SJCRH30 (cell line): ENCODE measurements at regions not wholly inside any gene's neighbourhood (a gene's known extent, or its start where the extent isn't known, plus 50 kb on each side); places are given as distances from the start of the nearest gene placed in this dataset.
"Not testable (repeated sequence)": the region's sequence is repeated elsewhere in the genome, so short reads cannot be mapped to it uniquely, and the experiment has no call there.

Experiments
- DNase-seq, 2 experiments: peaks; one replicate each; pipeline ENCODE4 v3.0.0-alpha.2; 2015 to 2020
- H3K27ac ChIP-seq: fragments of 250-450 bp; sonication (Bioruptor Pico); 2 replicates; pipeline ENCODE4 v1.5.1; 2020; ENCODE audit warnings: mild to moderate bottlenecking, moderate library complexity
- H3K27me3 ChIP-seq: fragments of 250-450 bp; sonication (Bioruptor Pico); 2 replicates; pipeline ENCODE4 v1.5.1; 2020; ENCODE audit warnings: mild to moderate bottlenecking, moderate library complexity
- H3K36me3 ChIP-seq: fragments of 250-450 bp; sonication (Bioruptor Pico); 2 replicates; pipeline ENCODE4 v1.5.1; 2020; ENCODE audit warnings: mild to moderate bottlenecking, moderate library complexity
- H3K4me1 ChIP-seq: fragments of 250-450 bp; sonication (Bioruptor Pico); 2 replicates; pipeline ENCODE4 v1.5.1; 2020; ENCODE audit warnings: mild to moderate bottlenecking, moderate library complexity
- H3K4me3 ChIP-seq: fragments of 250-450 bp; sonication (Bioruptor Pico); 2 replicates; pipeline ENCODE4 v1.5.1; 2020; ENCODE audit warnings: mild to moderate bottlenecking, moderate library complexity
- H3K9me3 ChIP-seq: fragments of 250-450 bp; sonication (Bioruptor Pico); replicated peaks from 2 replicates; pipeline ENCODE4 v1.5.1; 2020; ENCODE audit warnings: mild to moderate bottlenecking, moderate library complexity

- not testable (repeated sequence) for H3K27ac ChIP-seq, H3K36me3 ChIP-seq, DNase-seq, H3K4me1 ChIP-seq, H3K9me3 ChIP-seq, H3K27me3 ChIP-seq, H3K4me3 ChIP-seq
These were observed 269.9 kb downstream of the CNTNAP3 start for GRCh38 chr9:39018107-39018506.

- H3K27ac ChIP-seq, H3K36me3 ChIP-seq, H3K27me3 ChIP-seq, H3K9me3 ChIP-seq, DNase-seq, H3K4me1 ChIP-seq, H3K4me3 ChIP-seq: not testable (repeated sequence)
These were observed 272.8 kb downstream of the CNTNAP3 start for GRCh38 chr9:39015178-39015577.

DNA sequence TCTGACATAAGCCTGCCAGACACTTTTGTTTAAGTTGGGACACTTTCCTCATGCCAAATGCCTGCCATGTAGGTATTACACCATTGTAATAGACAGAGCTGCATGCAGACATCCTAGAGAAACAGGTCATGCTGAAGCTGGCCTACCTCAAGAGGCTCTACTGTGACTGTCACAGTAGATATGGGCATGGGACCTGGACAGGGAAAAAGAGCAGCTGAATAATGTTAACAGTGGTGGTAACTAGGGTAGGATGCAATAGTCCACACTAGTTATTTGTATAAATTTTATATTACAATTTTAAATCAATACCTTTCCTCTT, 273.2 kb downstream of the CNTNAP3 start:
- H3K36me3 ChIP-seq, H3K9me3 ChIP-seq, H3K27ac ChIP-seq, H3K27me3 ChIP-seq, H3K4me3 ChIP-seq, H3K4me1 ChIP-seq, DNase-seq: not testable (repeated sequence)

DNA sequence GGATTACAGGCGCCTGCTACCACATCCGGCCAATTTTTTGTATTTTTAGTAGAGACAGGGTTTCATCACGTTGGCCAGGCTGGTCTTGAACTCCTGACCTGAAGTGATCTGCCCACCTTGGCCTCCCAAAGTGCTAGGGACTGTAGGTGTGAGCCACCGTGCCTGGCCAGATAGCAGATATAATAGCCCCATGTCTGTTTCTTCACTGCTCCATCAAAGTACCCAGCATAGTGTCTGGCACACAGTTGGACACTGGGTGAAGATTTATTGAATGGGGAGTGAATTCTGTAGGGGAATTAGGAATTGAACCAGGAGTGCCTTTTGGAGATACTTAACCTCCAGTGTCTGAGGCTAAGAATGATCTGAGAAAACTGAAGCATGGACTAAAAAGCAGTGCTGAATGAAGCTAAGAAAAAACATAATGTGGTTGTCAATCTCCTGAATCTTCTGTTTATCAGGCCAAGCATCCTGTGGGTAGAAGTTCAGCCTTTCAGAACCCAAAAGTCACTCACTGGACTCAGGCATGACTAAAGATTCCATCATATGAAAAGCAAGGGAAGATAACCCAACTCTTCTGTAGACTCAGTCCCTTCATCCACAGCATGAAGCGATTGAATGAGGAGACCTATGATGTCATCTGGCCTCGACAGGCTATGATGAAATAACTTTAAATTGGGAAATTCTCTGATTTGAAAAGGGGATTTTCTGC, 273.7 kb downstream of the CNTNAP3 start:
- H3K4me1 ChIP-seq, H3K9me3 ChIP-seq, H3K27ac ChIP-seq, H3K27me3 ChIP-seq, DNase-seq, H3K4me3 ChIP-seq, H3K36me3 ChIP-seq: not testable (repeated sequence)

DNA sequence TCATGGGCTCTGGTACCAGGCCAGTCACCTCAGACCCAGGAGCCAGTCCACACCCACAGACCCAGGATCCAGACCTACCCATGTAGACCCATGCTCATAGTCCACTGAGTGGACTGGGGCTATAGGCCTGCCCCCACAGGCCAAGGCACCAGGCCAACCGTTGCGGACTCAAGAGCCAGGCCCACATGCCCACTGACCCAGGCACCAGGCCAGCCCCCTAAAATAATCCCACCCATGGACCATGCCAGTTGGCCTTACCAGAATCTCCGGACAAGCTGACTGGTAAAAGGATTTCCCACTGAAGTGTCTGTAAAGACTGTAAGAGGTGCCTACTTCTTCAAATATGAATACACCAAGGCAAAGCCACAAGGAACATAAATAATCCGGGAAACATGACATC, 278.2 kb downstream of the CNTNAP3 start:
- H3K4me3 ChIP-seq, H3K27ac ChIP-seq, H3K4me1 ChIP-seq, H3K9me3 ChIP-seq, H3K36me3 ChIP-seq, H3K27me3 ChIP-seq, DNase-seq: not testable (repeated sequence)

GRCh38 chr9:39009343-39009742, 278.6 kb downstream of the CNTNAP3 start:
- not testable (repeated sequence) for H3K27ac ChIP-seq, H3K9me3 ChIP-seq, H3K36me3 ChIP-seq, H3K4me3 ChIP-seq, H3K27me3 ChIP-seq, H3K4me1 ChIP-seq, DNase-seq

- not testable (repeated sequence) for H3K9me3 ChIP-seq, H3K27ac ChIP-seq, H3K36me3 ChIP-seq, H3K27me3 ChIP-seq, DNase-seq, H3K4me3 ChIP-seq, H3K4me1 ChIP-seq
These were observed 279.1 kb downstream of the CNTNAP3 start for GRCh38 chr9:39008907-39009306.

GRCh38 chr9:39005736-39006135, 282.2 kb downstream of the CNTNAP3 start:
- H3K27me3 ChIP-seq, H3K36me3 ChIP-seq, H3K4me1 ChIP-seq, H3K27ac ChIP-seq, DNase-seq, H3K9me3 ChIP-seq, H3K4me3 ChIP-seq: not testable (repeated sequence)

DNA sequence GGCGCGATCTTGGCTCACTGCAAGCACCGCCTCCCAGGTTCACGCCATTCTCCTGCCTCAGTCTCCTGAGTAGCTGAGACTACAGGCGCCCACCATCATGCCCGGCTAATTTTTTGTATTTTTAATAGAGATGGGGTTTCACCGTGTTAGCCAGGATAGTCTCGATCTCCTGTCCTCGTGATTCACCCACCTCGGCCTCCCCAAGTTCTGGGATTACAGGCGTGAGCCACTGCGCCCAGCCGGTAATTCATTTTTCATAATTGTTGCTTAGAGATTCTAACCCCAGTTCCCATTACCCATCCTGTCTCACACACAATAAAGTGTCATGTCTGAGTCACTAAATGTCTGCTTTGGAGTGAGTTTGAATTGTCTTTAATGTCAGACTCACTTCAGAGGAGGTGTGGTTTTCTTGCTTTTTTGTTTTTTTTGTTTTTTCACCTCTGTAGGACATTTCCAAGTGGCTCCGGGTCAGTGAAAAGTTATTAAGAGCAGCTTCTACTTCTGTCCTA, 281.2 kb upstream of the FAM240B start:
- not testable (repeated sequence) for H3K27ac ChIP-seq, H3K27me3 ChIP-seq, H3K4me1 ChIP-seq, H3K4me3 ChIP-seq, H3K36me3 ChIP-seq, H3K9me3 ChIP-seq, DNase-seq

DNA sequence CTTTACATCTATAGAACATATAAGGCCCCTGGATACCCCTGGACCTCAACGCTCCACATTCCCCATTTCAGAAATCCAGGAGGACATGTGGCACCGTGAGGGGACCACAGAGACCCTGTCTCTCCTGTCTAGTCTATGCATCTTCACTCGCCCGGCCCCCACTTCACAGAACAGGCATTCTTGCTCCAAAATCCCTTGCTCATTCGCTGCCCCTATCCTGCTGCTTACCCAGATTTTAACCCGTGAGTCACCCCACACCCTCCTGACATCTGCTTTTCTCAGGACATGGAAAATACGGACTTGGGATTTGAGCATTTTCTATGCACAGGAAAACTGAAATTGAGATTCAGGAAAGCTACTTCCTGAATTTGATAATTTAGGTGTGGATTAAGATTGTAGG, 279.3 kb upstream of the FAM240B start:
- H3K4me1 ChIP-seq, H3K36me3 ChIP-seq, H3K27me3 ChIP-seq, H3K9me3 ChIP-seq, H3K4me3 ChIP-seq, DNase-seq, H3K27ac ChIP-seq: not testable (repeated sequence)

DNA sequence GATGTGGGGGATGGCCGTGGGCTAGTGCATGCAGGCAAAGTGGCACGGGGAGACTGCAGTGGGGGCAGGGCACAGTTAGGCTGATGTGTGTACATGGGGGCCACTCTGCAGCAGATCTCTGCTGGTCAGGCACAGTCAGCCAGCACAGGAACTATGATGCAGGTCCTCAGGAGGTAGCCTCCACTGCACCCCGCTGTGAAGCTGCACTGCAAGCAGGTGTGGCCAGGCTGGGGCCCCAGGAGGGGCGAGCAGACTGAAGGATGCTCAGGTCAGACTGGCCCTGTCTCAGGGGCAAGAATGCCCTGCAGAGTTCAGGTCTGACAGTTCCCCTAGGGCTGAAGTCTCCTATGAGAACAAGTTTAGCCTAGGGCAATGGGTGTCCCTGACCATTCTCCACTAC, 273.8 kb upstream of the FAM240B start:
- H3K36me3 ChIP-seq, H3K4me3 ChIP-seq, H3K27me3 ChIP-seq, DNase-seq, H3K4me1 ChIP-seq, H3K9me3 ChIP-seq, H3K27ac ChIP-seq: not testable (repeated sequence)

GRCh38 chr9:38993156-38993555, 273.2 kb upstream of the FAM240B start:
- not testable (repeated sequence) for H3K4me3 ChIP-seq, DNase-seq, H3K27me3 ChIP-seq, H3K9me3 ChIP-seq, H3K4me1 ChIP-seq, H3K27ac ChIP-seq, H3K36me3 ChIP-seq

DNA sequence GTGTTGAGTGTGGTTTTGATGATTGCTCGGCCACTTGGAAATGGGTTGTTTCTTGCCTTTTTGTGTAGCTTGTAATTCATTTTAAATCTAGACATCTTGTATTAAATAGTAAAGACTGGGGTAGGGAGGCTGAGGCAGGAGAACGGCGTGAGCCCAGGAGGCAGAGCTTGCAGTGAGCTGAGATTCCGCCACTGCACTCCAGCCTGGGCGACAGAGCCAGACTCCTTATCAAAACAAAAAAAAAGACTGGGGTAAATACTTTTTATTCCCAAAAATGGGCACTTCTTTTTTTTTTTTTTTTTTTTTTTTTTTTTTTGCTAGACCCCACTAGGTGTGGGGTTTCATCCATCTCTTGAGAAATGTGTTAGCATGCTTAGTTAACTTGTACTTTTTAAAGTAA, 258.8 kb upstream of the FAM240B start:
- not testable (repeated sequence) for H3K4me3 ChIP-seq

DNA sequence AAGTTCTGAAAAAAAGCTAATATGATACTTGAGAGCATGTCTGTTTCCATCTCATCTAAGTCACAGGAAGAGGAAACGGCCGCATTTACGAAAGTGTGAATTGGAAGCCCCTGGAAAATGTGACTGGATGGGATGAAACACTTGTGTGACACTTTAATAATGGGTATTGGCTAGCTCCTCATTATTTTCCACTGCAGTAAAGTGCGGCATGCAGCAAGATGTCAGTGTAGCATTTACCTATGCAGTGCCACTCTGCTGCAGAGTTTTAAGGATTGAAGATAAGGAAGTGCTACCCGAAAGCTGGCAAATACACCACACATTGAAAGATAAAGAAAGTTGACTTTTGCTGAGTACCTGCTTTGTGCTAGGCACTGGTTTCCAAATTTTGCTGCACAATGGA, 249.5 kb upstream of the FAM240B start:
- H3K36me3 ChIP-seq, H3K4me3 ChIP-seq, DNase-seq, H3K27me3 ChIP-seq, H3K4me1 ChIP-seq, H3K27ac ChIP-seq, H3K9me3 ChIP-seq: not testable (repeated sequence)

More for the DNA sequence above, 258.8 kb upstream of the FAM240B start:
- not testable (repeated sequence) for H3K4me1 ChIP-seq, H3K27ac ChIP-seq, DNase-seq, H3K9me3 ChIP-seq, H3K27me3 ChIP-seq, H3K36me3 ChIP-seq

GRCh38 chr9:38968651-38969374, 248.9 kb upstream of the FAM240B start:
- not testable (repeated sequence) for H3K9me3 ChIP-seq, H3K27ac ChIP-seq, H3K27me3 ChIP-seq, DNase-seq, H3K36me3 ChIP-seq, H3K4me1 ChIP-seq, H3K4me3 ChIP-seq

- H3K36me3 ChIP-seq, H3K27me3 ChIP-seq, H3K9me3 ChIP-seq, H3K4me1 ChIP-seq, DNase-seq, H3K4me3 ChIP-seq, H3K27ac ChIP-seq: not testable (repeated sequence)
These were observed 247.9 kb upstream of the FAM240B start for GRCh38 chr9:38967866-38968265.
